A673 (cell line): ENCODE measurements at regions not wholly inside any gene's neighbourhood (a gene's known extent, or its start where the extent isn't known, plus 50 kb on each side); places are given as distances from the start of the nearest gene placed in this dataset.

Experiments
- EZH2 ChIP-seq: fragments of 200-600 bp; sonication (generic); IDR thresholded peaks from 2 replicates; pipeline ENCODE4 v1.6.1; 2017; ENCODE audit warnings: borderline replicate concordance, low read depth, mild to moderate bottlenecking, mixed read lengths, antibody characterized with exemption, low read length; ENCODE audit not compliant: poor library complexity, severe bottlenecking
- TF ChIP-seq, protein P1 (sequence below): fragments of 300-800, 200-600 bp; sonication (generic); conservative IDR thresholded peaks from 2 replicates; pipeline ENCODE4 v1.5.1; 2017; ENCODE audit warnings: low read depth, mild to moderate bottlenecking, antibody characterized with exemption, low read length, moderate library complexity, mixed read lengths

DNA sequence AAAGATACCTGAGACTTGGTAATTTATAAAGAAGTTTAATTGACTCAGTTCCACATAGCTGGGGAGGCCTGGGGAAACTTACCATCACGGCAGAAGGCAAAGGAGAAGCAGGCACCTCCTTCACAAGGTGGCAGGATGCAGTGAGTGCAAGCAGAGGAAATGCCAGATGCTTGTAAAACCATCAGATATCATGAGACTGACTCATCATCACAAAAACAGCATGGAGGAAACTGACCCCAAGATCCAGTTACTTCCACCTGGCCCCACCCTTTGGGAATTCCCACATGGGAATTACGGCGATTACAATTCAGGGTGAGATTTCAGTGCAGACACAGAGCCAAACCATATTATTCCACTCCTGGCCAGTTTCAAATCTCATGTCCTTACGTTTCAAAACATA is 514.7 kb upstream of the SPANXN1 start:
- TF ChIP-seq, protein P1, sequence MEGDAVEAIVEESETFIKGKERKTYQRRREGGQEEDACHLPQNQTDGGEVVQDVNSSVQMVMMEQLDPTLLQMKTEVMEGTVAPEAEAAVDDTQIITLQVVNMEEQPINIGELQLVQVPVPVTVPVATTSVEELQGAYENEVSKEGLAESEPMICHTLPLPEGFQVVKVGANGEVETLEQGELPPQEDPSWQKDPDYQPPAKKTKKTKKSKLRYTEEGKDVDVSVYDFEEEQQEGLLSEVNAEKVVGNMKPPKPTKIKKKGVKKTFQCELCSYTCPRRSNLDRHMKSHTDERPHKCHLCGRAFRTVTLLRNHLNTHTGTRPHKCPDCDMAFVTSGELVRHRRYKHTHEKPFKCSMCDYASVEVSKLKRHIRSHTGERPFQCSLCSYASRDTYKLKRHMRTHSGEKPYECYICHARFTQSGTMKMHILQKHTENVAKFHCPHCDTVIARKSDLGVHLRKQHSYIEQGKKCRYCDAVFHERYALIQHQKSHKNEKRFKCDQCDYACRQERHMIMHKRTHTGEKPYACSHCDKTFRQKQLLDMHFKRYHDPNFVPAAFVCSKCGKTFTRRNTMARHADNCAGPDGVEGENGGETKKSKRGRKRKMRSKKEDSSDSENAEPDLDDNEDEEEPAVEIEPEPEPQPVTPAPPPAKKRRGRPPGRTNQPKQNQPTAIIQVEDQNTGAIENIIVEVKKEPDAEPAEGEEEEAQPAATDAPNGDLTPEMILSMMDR = no peak
- no peak for TF ChIP-seq EZH2
